ENCODE measurements at regions not wholly inside any gene's neighbourhood (a gene's known extent, or its start where the extent isn't known, plus 50 kb on each side); places are given as distances from the start of the nearest gene placed in this dataset.

- Histone ChIP-seq H3K4me3 (no peak overlapping the region), H3K4me1 (peaks cover 0 to under 1% (median under 1%) of the 10 kb centered on the region in 4 donors), H3K36me3 (no peaks in the 10 kb centered on the region), H3K27me3 (no peaks in the 10 kb centered on the region), H3K27ac (no peak overlapping the region), H3K9me3 (peaks cover 0 to 8% (median 0%) of the 10 kb centered on the region in 4 donors)
- no peak for DNase-seq (ENCODE audit: low spot score in 2 of 2)
- TF ChIP-seq EP300 (IDR thresholded peaks at IDR 0.05) (no peak), POLR2A (IDR thresholded peaks at IDR 0.05) (no peak), CTCF (IDR thresholded peaks at IDR 0.05) (no peak)
- WGBS, 2 donors: 73 to 77% methylated on average over 10 of the region's 10 CpGs
Measured at GRCh38 chr9:91146391-91147019, 215.2 kb downstream of the AUH start.

GRCh38 chr9:91147079-91147708, 214.5 kb downstream of the AUH start:
- WGBS, 2 donors: 78 to 85% methylated on average over 5 of the region's 5 CpGs
- no peak overlapping the region for H3K27ac ChIP-seq
- H3K27me3 ChIP-seq: no peaks in the 10 kb centered on the region
- H3K36me3 ChIP-seq: no peaks in the 10 kb centered on the region
- no peak overlapping the region for H3K4me3 ChIP-seq
- TF ChIP-seq POLR2A (IDR thresholded peaks at IDR 0.05) (no peak), CTCF (IDR thresholded peaks at IDR 0.05) (no peak), EP300 (IDR thresholded peaks at IDR 0.05) (no peak)
- peaks cover 0 to 5% (median 2%) of the 10 kb centered on the region in 4 donors for H3K4me1 ChIP-seq
- H3K9me3 ChIP-seq: peaks cover 0 to 8% (median 0%) of the 10 kb centered on the region in 4 donors
- no peak for DNase-seq (ENCODE audit: low spot score in 2 of 2)

- Histone ChIP-seq H3K4me3 (no peak overlapping the region), H3K27ac (no peak overlapping the region), H3K27me3 (no peaks in the 10 kb centered on the region), H3K36me3 (no peaks in the 10 kb centered on the region), H3K9me3 (peaks cover 0 to 8% (median 0%) of the 10 kb centered on the region in 4 donors), H3K4me1 (peaks cover 0 to 5% (median 2%) of the 10 kb centered on the region in 4 donors)
- 59 to 60% methylated on average over 3 of the region's 4 CpGs for WGBS, 2 donors
- no peak for TF ChIP-seq CTCF (IDR thresholded peaks at IDR 0.05)
- TF ChIP-seq EP300 (IDR thresholded peaks at IDR 0.05): no peak
- no peak for TF ChIP-seq POLR2A (IDR thresholded peaks at IDR 0.05)
- DNase-seq (ENCODE audit: low spot score in 2 of 2): no peak
Measured at GRCh38 chr9:91148306-91148705, 213.4 kb downstream of the AUH start.

GRCh38 chr9:91150273-91150997, 211.3 kb downstream of the AUH start:
- no peaks in the 10 kb centered on the region for H3K27me3 ChIP-seq
- WGBS, 2 donors: 73 to 79% methylated on average over 3 of the region's 3 CpGs
- peaks cover 0 to 16% (median 0%) of the 10 kb centered on the region in 4 donors for H3K9me3 ChIP-seq
- TF ChIP-seq EP300 (IDR thresholded peaks at IDR 0.05): no peak
- TF ChIP-seq POLR2A (IDR thresholded peaks at IDR 0.05): no peak
- no peak for TF ChIP-seq CTCF (IDR thresholded peaks at IDR 0.05)
- DNase-seq (ENCODE audit: low spot score in 2 of 2): no peak
- peak overlapping the region in 3 of 4 donors; percentile 44 to 83 (median 70) for H3K27ac ChIP-seq
- H3K4me3 ChIP-seq: no peak overlapping the region
- H3K4me1 ChIP-seq: peaks cover 0 to 5% (median 2%) of the 10 kb centered on the region in 4 donors
- H3K36me3 ChIP-seq: no peaks in the 10 kb centered on the region
